PC-3 (cell line): ENCODE measurements at regions not wholly inside any gene's neighbourhood (a gene's known extent, or its start where the extent isn't known, plus 50 kb on each side); places are given as distances from the start of the nearest gene placed in this dataset.

ENCODE experiments used
- CTCF ChIP-seq: fragments of 300-600 bp; sonication (generic); conservative IDR thresholded peaks from 2 replicates; pipeline ENCODE4 v1.5.1; 2017; ENCODE audit warnings: antibody characterized with exemption, low read depth, mild to moderate bottlenecking, low read length
- EZH2 ChIP-seq: fragments of 300-600 bp; sonication (generic); IDR thresholded peaks from one replicate; pipeline ENCODE4 v1.6.1; 2017; ENCODE audit warnings: antibody characterized with exemption, mild to moderate bottlenecking, low read length; ENCODE audit not compliant: unreplicated experiment

GRCh38 chr1:79124756-79125155, 118.2 kb upstream of the ADGRL4 start:
- TF ChIP-seq CTCF (no peak), EZH2 (no peak)
